Endothelial cell (in vitro differentiated cells): ENCODE measurements at regions not wholly inside any gene's neighbourhood (a gene's known extent, or its start where the extent isn't known, plus 50 kb on each side); places are given as distances from the start of the nearest gene placed in this dataset.

Experiments
- DNase-seq: peaks from one replicate; pipeline ENCODE4 v3.0.0; 2021; ENCODE audit warnings: low spot score
- H3K27ac Mint-ChIP-seq: one replicate; pipeline ENCODE4 v1.8.0; 2021; ENCODE audit warnings: mixed read lengths, inconsistent platforms; ENCODE audit not compliant: unreplicated experiment
- H3K27me3 Mint-ChIP-seq: one replicate; pipeline ENCODE4 v1.8.0; 2021; ENCODE audit warnings: mild to moderate bottlenecking, moderate library complexity, mixed read lengths, inconsistent platforms; ENCODE audit not compliant: unreplicated experiment
- H3K36me3 Mint-ChIP-seq: one replicate; pipeline ENCODE4 v1.8.0; 2021; ENCODE audit warnings: mild to moderate bottlenecking, low read depth, mixed read lengths, inconsistent platforms; ENCODE audit not compliant: unreplicated experiment
- H3K4me1 Mint-ChIP-seq: one replicate; pipeline ENCODE4 v1.8.0; 2021; ENCODE audit warnings: mild to moderate bottlenecking, mixed read lengths, inconsistent platforms; ENCODE audit not compliant: unreplicated experiment
- H3K4me3 Mint-ChIP-seq: one replicate; pipeline ENCODE4 v1.8.0; 2021; ENCODE audit warnings: mild to moderate bottlenecking, mixed read lengths, inconsistent platforms; ENCODE audit not compliant: unreplicated experiment
- H3K9me3 Mint-ChIP-seq: one replicate; pipeline ENCODE4 v1.8.0; 2021; ENCODE audit warnings: mixed read lengths, inconsistent platforms; ENCODE audit not compliant: unreplicated experiment
- CTCF ChIP-seq: fragments of 200-600 bp; sonication (generic); IDR thresholded peaks from one replicate; pipeline ENCODE4 v1.5.0; 2021; ENCODE audit warnings: antibody characterized with exemption; ENCODE audit not compliant: unreplicated experiment

GRCh38 chr2:236973343-236973980 lies 112.2 kb upstream of the COPS8 start:
- Mint-ChIP-seq H3K4me3 (no peak overlapping the region), H3K4me1 (no peaks in the 10 kb centered on the region), H3K27ac (no peak overlapping the region), H3K9me3 (no peaks in the 10 kb centered on the region), H3K36me3 (no peaks in the 10 kb centered on the region), H3K27me3 (peaks cover 4% of the 10 kb centered on the region)
- DNase-seq = no peak
- TF ChIP-seq CTCF = no peak

GRCh38 chr2:236974148-236974547 lies 111.5 kb upstream of the COPS8 start:
- no peak for TF ChIP-seq CTCF
- no peak overlapping the region for H3K27ac Mint-ChIP-seq
- no peaks in the 10 kb centered on the region for H3K4me1 Mint-ChIP-seq
- no peak overlapping the region for H3K4me3 Mint-ChIP-seq
- peaks cover 4% of the 10 kb centered on the region for H3K27me3 Mint-ChIP-seq
- H3K9me3 Mint-ChIP-seq = no peaks in the 10 kb centered on the region
- no peak for DNase-seq
- no peaks in the 10 kb centered on the region for H3K36me3 Mint-ChIP-seq

GRCh38 chr2:236974752-236975151 lies 110.9 kb upstream of the COPS8 start:
- Mint-ChIP-seq H3K36me3 (no peaks in the 10 kb centered on the region), H3K9me3 (no peaks in the 10 kb centered on the region), H3K27ac (no peak overlapping the region), H3K27me3 (peaks cover 2% of the 10 kb centered on the region), H3K4me1 (no peaks in the 10 kb centered on the region), H3K4me3 (no peak overlapping the region)
- TF ChIP-seq CTCF = no peak
- DNase-seq = no peak

GRCh38 chr2:236975766-236976165 lies 109.9 kb upstream of the COPS8 start:
- no peak for DNase-seq
- Mint-ChIP-seq H3K9me3 (no peaks in the 10 kb centered on the region), H3K4me3 (no peak overlapping the region), H3K36me3 (no peaks in the 10 kb centered on the region), H3K27me3 (peaks cover 2% of the 10 kb centered on the region), H3K4me1 (no peaks in the 10 kb centered on the region), H3K27ac (no peak overlapping the region)
- no peak for TF ChIP-seq CTCF

GRCh38 chr2:236976266-236977062 lies 109.2 kb upstream of the COPS8 start:
- Mint-ChIP-seq H3K36me3 (no peaks in the 10 kb centered on the region), H3K4me1 (no peaks in the 10 kb centered on the region), H3K9me3 (no peaks in the 10 kb centered on the region), H3K27me3 (peaks cover 2% of the 10 kb centered on the region), H3K4me3 (no peak overlapping the region), H3K27ac (no peak overlapping the region)
- no peak for DNase-seq
- no peak for TF ChIP-seq CTCF
